ENCODE measurements at regions not wholly inside any gene's neighbourhood (a gene's known extent, or its start where the extent isn't known, plus 50 kb on each side); places are given as distances from the start of the nearest gene placed in this dataset.
"Not testable (repeated sequence)": the region's sequence is repeated elsewhere in the genome, so short reads cannot be mapped to it uniquely, and the experiment has no call there.

- no peak for DNase-seq (ENCODE audit: low spot score)
These were observed 1840.1 kb upstream of the RAG2 start for GRCh38 chr11:38438091-38438490.

DNA sequence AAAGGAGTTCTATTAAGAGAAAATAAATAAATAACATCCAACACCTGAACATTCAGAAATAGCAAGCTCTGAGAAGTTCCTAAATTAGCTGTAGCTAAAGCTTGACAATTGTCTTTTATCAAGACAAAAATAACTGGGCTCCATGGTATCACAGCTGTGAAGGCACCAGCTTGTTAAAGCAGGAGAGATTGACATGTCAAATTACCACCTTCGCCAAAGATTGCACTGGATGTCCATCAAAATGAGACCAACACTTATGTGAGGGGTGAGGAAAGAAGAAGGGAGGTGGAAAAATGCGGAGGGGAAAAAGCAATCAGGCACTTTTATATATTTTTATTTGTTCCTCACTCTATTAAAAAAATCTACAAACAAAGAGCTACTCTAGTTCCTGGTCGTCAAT, 1827.5 kb upstream of the RAG2 start:
- DNase-seq (ENCODE audit: low spot score) = no peak

DNA sequence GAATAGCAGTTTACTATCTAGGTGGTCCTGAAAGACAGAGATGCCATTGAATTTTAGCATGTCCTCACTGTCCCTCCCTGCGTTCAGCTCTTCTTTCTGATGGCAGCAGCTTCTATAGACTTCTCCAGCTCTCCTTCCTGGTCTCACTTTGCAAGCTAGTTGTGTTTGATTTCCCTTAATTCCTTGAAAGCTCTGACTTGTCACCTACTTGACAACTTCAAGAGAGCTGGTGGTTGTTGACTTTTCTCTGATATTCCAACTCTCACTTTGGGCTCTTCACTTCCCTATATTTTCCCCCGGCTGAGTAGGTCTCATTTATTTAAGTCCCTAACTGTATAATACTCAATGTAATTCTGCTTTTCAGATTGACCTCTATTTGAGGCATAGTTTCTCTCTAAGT, 1825.0 kb upstream of the RAG2 start:
- DNase-seq (ENCODE audit: low spot score) = no peak

- DNase-seq (ENCODE audit: low spot score) = no peak
These were observed 1818.1 kb upstream of the RAG2 start for GRCh38 chr11:38416141-38416540.

DNA sequence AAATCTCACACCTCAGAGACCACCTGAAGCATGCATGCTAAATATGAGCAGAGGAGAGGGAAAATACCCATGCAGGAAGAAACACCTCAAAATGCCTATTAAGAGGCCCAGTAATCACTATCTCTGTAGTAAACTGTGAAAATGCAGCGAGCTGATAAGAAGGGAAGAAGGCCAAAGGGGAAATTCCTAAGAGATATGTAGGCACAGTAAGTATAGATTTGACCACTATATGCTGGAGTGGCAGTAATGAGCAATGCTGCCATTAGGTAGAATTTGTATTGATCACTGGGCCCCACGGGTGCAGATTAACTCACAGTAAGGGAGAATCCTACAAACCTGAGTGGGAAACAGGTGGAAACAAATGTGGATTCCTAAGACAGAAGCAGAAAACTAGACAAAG, 1813.1 kb upstream of the RAG2 start:
- no peak for DNase-seq (ENCODE audit: low spot score)

- DNase-seq (ENCODE audit: low spot score) = no peak
These were observed 1804.0 kb upstream of the RAG2 start for GRCh38 chr11:38402063-38402462.

DNA sequence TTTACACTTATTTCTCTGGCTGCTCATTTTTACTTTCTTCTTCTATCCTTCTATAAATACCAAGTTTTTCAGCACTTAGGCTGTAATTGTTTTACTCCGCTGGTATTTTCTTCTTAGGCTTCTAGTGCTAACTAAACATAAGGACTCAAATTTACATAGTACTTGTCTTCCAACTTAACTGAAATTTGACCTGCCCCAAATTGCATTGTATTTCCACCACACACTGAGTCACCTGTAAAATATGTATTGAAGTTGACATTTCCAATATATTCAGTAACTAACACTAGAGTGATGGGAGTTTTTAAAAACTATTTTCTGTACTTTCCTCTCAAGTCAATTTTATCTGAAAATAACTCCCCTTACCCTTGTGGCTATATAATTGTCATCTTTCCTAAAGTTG, 1794.1 kb upstream of the RAG2 start:
- DNase-seq (ENCODE audit: low spot score) = no peak

- no peak for DNase-seq (ENCODE audit: low spot score)
These were observed 1786.5 kb upstream of the RAG2 start for GRCh38 chr11:38384568-38384967.

DNA sequence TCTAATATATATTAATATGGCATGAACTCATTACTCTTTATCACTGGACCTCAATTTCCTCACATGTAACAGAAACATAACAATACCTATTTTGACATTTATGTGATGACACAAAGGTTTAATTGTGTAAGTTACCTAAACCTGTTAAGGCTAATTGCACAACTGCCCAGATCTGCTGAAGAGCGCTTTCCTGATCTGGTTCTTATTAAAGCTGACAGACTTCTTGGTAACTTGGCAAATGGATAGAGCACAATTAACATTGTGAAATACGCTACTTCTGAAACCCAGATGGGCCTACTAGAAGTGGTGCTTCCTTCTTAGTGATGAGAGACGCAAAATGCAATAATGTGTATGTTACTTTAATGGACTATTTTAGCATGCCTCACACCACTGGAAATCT, 1767.2 kb upstream of the RAG2 start:
- DNase-seq (ENCODE audit: low spot score) = no peak

- no peak for DNase-seq (ENCODE audit: low spot score)
These were observed 1758.2 kb upstream of the RAG2 start for GRCh38 chr11:38356255-38356654.

DNA sequence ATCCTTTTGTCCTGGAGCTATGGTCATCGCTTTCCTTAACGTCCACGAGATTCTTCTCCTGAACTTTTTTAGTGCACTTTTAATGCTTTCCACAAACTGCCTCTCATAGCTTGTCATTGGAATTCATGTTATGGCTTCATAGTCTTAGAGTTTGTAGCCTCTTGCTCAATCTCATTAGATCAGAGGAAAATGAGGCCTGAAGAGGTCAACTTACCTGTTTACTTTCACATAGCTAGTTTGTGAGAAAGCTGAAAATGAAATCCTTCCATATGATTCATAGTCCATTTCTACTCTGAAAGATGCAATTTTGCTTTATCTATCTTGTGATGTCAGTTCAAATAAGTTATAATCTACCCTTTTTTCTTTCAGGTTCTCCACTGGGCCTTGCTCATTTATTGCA, 1747.2 kb upstream of the RAG2 start:
- DNase-seq (ENCODE audit: low spot score) = no peak

DNA sequence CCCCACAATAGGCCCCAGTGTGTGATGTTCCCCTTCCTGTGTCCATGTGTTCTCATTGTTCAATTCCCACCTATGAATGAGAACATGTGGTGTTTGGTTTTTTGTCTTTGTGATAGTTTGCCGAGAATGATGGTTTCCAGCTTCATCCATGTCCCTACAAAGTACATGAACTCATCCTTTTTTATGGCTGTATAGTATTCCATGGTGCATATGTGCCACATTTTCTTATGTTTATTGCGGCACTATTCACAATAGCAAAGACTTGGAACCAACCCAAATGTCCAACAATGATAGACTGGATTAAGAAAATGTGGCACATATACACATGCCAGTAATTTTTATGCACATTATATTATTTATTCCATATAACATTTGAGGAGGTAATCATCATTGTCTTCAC, 1743.6 kb upstream of the RAG2 start:
- DNase-seq (ENCODE audit: low spot score) = not testable (repeated sequence)

DNA sequence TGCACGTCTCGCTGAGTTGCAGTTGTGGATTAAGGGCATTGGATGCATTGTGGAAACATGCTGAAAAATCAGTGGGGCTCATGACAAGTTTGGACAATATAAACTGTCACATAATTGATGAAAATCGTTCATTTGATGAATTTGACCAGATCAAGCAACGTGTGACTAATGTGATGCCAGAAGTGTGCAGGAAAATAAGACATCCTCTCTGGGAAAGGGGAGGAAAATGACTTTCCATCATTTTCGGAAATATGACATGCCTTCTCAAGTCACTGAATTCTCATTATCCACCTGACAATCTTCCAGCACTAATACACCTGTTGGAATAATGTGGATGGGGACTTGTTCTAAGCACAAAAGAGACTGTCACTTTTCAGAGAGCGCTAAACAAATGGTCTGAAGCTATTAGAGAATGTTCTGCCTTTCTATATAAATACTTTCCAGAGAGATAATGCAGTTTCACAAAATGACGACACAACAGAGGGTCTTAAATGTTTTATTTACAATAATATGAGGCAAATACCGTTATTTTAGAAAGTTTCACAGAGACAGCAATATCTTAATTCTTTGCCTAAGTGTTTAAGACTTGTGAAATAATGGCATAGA, 1741.9 kb upstream of the RAG2 start:
- DNase-seq (ENCODE audit: low spot score) = no peak

GRCh38 chr11:38338022-38338421, 1740.0 kb upstream of the RAG2 start:
- not testable (repeated sequence) for DNase-seq (ENCODE audit: low spot score)

DNA sequence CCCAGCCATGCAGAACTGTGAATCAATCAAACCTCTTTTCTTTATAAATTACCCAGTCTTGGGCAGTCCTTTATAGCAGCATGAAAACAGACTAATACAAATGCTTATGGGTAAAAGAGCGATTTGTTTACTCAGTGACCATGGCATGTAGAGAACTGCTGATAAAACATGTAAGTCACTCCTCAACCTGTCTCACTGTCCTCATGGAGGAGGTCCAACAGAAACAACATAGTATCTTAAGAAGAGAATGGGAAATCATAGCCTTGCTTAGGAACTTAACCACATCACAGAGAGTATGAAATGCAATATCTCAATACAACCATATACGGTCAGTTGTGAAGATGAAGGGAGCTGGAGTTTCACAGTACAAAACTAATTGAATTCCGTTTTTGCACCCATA, 1734.0 kb upstream of the RAG2 start:
- no peak for DNase-seq (ENCODE audit: low spot score)

DNA sequence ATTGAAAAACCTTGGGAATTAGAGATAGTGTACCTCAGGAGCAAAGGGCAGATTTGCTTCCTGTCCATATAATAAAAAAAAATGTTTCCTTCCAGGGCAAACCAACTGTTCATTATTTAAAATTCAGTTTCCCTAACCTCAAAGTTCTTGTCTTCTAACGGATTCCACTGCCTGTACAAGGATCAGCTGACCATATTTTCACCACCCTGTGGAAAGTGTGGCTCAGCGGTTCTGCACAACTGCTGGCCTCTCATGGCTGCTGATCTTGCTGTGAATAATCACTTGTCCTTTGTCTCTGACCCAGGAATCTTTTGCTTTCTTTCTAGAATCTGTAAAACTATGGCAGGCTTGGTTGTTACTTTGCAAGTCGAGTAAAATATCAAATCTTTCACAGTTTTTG, 1732.5 kb upstream of the RAG2 start:
- no peak for DNase-seq (ENCODE audit: low spot score)

DNA sequence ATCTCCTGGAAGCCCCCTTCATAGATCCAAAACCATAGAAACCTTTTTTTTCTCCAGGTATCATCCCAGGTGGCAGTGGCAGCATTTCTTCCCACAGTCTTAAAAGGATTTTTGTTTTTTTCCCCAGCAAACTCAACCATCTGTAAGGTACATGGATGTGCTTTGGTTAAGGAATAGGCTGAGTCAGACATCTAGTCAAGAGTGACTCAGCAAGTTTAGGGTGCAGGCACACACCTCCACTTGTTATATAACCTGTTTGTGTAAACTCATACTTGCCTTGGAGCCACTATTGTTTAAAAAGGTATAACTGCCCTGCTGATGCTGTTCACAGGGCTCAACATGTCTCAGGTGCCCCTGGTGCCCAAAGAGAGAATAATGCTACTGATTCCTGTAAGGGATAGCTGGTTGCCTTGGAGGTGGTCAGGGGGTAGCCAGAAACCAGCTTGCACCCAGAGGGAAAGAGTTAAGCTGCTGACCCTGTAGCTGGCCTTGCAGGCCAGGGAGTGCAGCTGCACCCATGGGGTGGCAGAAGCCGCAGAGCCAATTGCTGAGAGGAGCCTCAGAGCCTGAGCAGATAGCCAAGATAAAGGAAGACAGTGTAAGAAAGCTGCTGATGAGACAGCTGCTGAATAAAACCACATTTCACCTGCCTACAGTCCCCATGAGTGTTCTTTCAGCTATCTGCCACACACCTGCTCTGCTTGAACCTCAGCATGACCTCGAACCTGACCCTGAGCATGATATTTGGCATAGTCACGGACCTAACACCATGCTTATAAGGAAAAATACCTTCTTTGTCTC, 1726.1 kb upstream of the RAG2 start:
- DNase-seq (ENCODE audit: low spot score) = no peak

GRCh38 chr11:38315151-38315550, 1717.1 kb upstream of the RAG2 start:
- no peak for DNase-seq (ENCODE audit: low spot score)

DNA sequence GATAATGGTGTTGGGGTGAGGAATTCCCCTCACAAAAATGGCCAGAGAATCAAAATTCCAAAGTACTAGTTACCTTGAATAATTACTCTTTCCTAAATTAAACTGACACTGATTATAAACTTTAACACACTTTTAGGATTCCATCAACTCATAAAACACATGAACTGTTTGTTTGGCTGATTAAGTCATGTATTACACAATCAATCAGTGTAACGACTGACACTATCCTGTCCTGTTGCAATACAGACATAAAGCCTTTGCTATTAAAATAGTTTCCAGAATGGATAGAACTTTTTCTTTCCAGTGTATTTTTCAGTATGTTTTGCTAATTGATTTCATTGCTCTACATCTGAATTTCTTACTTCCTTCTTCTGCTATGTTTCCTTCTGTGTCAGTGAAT, 1709.4 kb upstream of the RAG2 start:
- no peak for DNase-seq (ENCODE audit: low spot score)

- DNase-seq (ENCODE audit: low spot score) = no peak
These were observed 1707.6 kb upstream of the RAG2 start for GRCh38 chr11:38305682-38306081.

GRCh38 chr11:38304926-38305325, 1706.9 kb upstream of the RAG2 start:
- DNase-seq (ENCODE audit: low spot score) = no peak

GRCh38 chr11:38302564-38302963, 1704.5 kb upstream of the RAG2 start:
- DNase-seq (ENCODE audit: low spot score) = no peak

- no peak for DNase-seq (ENCODE audit: low spot score)
These were observed 1702.5 kb upstream of the RAG2 start for GRCh38 chr11:38300570-38300969.

GRCh38 chr11:38296211-38296776, 1698.3 kb upstream of the RAG2 start:
- no peak for DNase-seq (ENCODE audit: low spot score)
